HG02840 (cell line): ENCODE measurements at regions not wholly inside any gene's neighbourhood (a gene's known extent, or its start where the extent isn't known, plus 50 kb on each side); places are given as distances from the start of the nearest gene placed in this dataset.
"Not testable (repeated sequence)": the region's sequence is repeated elsewhere in the genome, so short reads cannot be mapped to it uniquely, and the experiment has no call there.

Source experiments
- ATAC-seq: cut with Tn5 transposase; IDR thresholded peaks from one replicate; pipeline ENCODE4 v1.9.1; 2021; ENCODE audit warnings: mild to moderate bottlenecking, moderate library complexity, moderate number of reproducible peaks; ENCODE audit not compliant: unreplicated experiment, low FRiP score

DNA sequence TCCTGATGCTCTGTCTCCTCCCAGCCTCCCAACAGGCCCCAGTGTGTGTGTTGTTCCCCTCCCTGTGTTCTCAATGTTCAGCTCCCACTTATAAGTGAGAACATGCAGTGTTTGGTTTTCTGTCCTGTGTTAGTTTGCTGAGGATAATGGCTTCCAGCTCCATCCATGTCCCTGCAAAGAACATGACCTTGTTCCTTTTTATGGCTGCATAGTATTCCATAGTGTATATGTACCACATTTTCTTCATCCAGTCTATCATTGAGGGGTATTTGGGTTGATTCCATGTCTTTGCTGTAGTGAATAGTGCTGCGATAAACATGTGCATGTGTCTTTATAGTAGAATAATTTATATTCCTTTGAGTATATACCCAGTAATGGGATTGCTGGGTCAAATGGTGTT lies 150.4 kb downstream of the KLF6 start:
- not testable (repeated sequence) for ATAC-seq

DNA sequence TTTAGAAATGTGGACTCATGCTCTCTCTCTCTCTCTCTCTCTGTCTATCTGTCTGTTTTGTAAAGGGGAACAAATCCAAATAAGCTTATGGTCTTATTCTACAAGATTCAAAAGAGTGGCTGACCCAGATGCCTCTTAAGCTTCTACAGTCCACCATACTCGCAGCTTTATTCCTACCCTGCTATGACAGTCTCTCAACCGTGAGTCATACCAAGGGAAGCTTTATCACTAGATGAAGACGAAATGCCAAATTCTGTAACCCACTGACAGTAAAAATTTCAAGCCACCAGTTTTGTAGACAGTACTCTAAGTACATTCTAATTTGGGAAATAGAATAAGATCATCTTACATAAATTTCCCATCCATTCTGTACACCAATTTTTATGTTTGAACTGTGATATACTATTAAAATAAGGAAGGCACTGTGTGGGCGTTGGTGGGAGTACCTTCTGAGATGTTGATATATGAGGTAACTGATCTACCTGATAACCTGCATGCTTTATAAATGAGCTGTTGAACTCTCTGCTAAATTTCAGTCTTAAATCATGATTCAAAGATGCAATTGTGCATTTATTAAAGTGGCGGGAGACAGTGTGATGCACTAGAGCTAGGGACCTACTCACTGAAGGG lies 153.2 kb downstream of the KLF6 start:
- no peak for ATAC-seq

GRCh38 chr10:3631291-3631690 lies 153.7 kb downstream of the KLF6 start:
- no peak for ATAC-seq

DNA sequence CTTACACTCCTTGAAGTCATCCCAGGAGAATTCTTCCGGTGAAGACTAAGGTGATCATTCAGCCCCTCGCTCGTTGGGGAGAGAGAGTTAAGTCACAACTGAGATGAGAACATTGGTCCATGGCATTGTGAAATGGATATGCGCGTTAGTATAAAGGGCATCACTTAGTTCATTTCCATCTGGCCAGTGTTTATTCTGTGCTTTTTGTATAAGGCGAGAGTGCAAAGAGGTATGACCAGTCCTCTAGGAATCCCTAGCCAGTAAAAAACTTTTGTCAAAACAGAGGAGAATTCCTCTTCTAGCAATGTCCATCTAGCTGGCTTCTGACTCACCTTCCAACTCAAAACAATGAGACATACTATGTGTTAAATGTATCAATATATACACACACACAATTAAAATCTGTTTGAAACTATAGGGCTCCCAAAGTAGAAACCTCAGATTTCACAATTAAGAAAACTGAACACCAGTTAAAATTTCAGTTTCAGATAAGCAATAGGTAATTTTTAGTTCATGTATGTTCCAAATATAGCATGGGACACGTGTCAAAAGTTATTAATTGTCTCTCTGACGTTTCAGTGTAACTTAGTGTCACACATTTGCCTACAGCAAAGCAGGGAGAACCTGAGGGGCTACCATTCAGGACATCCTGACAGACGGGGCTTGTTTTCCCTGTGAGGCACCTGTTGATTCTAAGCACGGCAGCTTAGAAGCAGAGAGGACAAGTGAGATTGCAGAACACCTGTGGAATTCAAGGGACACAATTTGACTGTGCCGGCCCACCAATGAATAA lies 158.9 kb downstream of the KLF6 start:
- ATAC-seq = peak; percentile 60

DNA sequence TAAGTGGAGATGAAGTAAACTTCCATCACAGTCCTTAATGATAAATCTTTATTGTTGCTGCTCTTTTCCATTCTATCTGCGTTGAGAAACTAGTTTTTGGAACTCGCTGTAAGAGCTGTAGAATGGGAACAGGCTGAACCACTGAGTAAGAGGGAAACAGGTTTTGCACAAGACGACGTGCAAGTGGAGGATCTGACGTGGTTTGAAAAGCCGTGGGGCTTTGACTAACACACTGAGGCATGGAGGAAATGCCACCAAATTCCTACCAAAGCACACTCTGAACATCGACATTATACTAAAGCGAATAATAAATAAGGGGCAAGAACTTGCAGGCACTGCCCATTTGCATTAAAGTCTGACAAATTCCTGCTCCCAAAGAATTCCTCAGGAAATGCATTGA lies 160.6 kb downstream of the KLF6 start:
- no peak for ATAC-seq

DNA sequence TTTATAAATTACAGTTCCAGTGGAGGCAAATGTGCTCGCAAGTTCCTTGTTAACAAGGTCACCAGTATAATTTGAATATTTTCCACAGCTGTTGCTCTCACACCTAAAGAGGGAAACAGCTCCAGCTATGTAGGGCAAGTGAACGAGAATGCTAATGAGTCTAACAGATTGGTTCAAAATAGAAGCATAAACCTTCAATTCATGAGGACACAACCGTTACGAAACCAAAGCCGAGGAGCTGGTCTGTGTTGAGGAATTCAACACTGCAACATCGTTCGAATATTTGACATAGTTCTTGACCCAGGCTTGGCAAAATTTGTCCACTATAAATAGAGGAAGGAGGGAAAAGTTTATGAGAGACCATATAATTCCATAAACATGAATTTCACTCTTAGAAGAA lies 161.3 kb downstream of the KLF6 start:
- ATAC-seq = peak; percentile 58

DNA sequence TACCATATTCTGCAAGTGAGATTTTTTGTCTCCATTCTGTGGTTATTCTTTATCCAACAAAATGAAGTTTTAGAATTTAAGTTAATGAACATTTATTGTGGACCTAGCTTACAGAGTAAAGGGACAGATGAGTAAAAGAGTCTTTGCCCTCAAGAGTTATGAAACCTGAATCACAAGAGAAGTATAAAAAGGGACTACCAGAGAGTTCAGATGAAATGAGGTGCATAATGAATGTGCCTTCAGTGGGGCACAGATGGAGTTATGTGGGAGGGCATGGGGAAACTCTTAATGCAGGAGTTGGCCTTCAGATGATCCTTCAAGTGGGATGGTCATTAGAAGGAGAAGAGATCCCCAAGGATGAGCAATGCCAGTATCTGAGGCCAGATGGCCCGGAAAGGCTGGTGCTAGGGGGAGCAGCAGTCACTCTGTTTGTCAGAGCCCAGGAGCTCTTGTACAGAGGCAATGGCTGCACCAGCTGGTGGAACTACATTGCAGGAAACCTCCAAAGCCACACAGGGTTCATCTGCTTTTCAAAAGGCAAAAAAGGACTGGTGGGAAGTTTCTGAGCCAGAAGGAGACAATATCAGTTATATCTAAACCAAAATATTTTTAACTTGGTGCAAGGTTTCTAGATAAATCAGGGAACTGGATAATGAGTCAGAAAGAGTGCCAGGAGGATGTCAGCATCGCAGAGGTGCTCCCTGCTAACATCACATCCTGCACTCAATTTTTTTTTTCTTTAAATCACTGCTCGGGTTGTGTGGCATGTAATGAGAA lies 162.0 kb downstream of the KLF6 start:
- peak; percentile 50 for ATAC-seq

DNA sequence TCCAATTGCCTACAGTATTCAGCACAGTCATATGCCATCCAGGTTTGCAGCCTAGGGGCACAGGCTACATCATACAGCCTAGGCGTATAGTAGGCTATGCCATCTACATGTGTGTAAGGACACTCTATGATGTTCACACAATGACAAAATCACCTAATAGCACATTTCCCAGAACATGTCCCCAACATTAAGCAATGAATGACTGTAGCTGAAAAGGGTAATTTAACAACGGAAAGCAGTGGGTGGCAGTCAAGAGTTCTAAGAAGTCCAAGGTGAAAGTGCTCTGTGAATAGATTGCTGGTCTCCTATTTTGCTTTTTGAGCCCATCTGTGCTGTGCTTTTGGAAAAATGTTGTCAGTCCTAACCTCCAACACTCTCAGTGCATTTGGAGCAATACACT lies 162.6 kb downstream of the KLF6 start:
- ATAC-seq = no peak

GRCh38 chr10:3620818-3621217 lies 164.2 kb downstream of the KLF6 start:
- no peak for ATAC-seq

DNA sequence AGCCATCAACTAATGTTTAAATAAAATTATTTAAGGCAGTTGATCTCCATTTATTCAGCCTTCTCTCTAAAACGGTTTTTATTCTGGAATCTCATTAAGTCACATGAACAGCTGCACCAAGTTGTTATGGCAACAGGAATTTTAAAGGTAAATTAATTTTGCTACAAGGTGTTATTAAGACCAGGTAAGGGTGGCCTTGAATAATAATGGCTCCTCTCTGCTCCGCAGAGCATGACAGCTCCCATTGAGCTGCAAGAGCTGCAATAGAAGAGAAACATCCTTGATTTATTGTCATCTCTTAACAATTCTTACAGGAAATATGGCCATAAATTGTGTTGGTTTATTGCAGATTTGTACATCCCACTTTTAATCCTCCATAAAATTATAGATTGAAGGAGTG lies 165.8 kb downstream of the KLF6 start:
- ATAC-seq = no peak

DNA sequence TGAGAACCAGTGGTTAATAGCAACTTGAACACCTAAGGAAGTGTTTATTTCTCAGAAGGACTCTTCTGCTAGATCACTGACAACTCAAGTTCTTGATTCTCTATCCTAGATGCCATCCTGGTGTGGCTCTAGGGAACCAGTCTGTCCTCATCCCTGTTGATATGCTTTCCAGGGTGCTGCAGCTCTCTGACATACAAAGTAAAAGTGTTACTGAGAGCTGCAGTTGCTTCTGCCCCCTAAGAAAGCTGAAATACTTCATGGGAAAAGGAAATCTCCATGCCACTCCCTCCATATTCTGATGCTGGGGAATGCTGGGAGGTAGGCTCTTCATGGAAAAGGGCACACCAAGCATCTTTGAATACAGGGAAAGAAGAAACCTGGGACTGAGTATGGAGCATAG lies 168.1 kb downstream of the KLF6 start:
- ATAC-seq = no peak

GRCh38 chr10:3613318-3613717 lies 171.7 kb downstream of the KLF6 start:
- ATAC-seq = no peak

DNA sequence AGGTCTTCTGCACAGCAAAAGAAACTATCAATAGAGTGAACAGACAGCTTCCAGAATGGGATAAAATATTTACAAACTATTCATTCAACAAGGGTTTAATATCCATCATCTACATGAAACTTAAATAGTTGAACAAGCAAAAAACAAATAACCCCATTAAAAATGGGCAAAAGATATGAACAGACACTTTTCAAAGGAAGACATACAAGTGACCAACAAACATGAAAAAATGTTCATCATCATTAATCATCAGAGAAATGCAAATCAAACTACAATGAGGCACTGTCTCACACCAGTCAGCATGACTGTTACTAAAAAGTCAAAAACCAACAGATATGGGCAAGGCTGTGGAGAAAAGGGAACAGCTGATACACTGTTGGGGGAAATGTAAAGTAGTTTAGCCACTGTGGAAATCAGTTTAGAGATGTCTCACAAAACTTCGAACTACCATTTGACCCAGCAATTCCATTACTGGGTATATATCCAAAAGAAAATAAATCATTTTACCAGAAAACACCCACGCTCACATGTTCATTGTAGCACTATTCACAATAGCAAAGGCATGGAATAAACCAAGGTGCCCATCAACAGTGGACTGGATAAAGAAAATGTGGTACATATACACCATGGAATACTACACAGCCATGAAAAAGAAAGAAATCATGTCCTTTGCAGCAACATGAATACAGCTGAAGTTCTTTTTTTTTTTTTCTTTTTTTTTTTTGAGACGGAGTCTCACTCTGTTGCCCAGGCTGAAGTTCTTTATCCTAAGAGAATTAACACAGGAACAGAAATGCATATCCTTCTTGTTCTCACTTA lies 172.6 kb downstream of the KLF6 start:
- no peak for ATAC-seq

- ATAC-seq = no peak
Measured at GRCh38 chr10:3606309-3606708, 178.7 kb downstream of the KLF6 start.

- no peak for ATAC-seq
Measured at GRCh38 chr10:3605882-3606281, 179.1 kb downstream of the KLF6 start.

DNA sequence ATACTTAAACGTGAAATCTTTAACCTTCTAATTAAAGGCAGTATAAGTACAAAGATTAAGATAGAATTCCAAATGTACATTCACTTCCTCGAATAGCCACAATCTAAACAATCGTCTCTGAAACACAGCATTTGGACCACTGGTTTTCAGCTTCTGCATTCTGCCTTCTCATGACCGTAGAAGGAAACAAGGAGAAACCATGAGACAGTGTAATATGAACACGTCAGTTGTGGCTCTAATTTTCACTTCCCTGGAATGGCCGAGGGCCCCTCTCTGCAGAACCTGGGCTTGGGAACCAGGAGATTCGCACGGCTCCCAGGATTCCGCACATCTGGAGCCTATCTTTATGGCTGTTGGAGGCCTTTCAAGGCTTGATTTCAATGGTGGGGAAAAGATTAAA lies 189.3 kb downstream of the KLF6 start:
- ATAC-seq = no peak

DNA sequence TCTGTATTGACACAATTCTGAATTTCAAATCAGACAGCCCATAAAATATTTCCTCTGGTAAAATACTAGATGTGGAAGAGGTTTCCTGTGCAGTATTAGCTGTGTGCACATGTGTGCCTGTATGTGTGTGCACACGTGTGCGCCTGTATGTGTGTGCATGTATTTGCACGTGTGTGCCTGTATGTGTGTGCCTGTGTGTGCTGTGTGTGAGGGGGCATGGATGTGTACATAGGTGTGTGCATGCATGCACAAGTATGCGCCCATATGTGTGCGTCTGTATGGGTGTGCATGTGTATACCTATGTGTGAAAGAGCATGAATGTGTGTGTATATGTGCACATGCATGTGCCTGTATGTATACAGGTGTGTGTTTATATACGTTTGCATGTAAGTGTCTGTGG lies 191.4 kb downstream of the KLF6 start:
- no peak for ATAC-seq

DNA sequence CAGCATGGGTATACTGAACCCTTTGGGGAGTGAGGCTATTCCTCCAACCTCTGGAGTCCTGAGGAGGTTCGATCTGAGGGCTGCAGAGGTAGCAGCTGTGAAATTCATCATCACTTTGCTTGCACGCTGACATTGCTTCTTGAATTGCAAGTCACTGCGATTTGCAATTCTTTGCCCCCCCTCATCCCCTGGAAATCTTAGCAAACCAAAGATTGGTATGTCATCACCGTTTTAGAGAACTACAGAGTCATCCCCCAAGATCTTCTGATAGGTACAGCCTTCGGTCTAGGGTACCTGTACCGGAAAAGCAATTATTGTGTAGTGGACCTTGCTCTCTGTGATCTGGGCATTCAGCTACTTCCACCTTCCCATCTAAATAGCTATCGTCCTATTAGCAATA lies 192.6 kb downstream of the KLF6 start:
- no peak for ATAC-seq

- ATAC-seq = no peak
Measured at GRCh38 chr10:3588816-3589215, 196.2 kb downstream of the KLF6 start.

GRCh38 chr10:3588346-3588745 lies 196.7 kb downstream of the KLF6 start:
- ATAC-seq = no peak
